ENCODE measurements at regions not wholly inside any gene's neighbourhood (a gene's known extent, or its start where the extent isn't known, plus 50 kb on each side); places are given as distances from the start of the nearest gene placed in this dataset.

DNA sequence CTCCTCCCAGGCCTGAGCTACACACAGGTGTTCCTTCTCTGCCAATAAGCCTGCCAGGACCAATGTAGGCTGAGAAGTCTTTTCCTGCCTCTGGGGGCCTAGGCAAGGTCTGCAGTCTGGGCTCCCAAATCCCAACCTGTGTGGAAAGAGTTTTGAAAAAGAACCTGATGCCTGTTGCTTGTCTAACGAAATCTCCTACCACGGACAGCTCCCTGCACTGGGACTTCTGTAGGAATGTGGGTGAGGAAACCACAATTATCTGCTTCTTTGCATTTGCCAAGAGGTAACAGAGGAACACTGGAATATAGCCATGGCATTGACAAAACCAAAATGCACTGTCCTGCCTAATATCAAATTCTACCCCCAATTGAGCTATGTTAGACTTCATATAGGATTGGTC lies 877.0 kb upstream of the TMEM132C start:
- TF ChIP-seq, protein P1, sequence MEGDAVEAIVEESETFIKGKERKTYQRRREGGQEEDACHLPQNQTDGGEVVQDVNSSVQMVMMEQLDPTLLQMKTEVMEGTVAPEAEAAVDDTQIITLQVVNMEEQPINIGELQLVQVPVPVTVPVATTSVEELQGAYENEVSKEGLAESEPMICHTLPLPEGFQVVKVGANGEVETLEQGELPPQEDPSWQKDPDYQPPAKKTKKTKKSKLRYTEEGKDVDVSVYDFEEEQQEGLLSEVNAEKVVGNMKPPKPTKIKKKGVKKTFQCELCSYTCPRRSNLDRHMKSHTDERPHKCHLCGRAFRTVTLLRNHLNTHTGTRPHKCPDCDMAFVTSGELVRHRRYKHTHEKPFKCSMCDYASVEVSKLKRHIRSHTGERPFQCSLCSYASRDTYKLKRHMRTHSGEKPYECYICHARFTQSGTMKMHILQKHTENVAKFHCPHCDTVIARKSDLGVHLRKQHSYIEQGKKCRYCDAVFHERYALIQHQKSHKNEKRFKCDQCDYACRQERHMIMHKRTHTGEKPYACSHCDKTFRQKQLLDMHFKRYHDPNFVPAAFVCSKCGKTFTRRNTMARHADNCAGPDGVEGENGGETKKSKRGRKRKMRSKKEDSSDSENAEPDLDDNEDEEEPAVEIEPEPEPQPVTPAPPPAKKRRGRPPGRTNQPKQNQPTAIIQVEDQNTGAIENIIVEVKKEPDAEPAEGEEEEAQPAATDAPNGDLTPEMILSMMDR (IDR thresholded peaks at IDR 0.05) = no peak
- TF ChIP-seq POLR2A (IDR thresholded peaks at IDR 0.05) = no peak
